Hepatocyte (in vitro differentiated cells): ENCODE measurements at regions not wholly inside any gene's neighbourhood (a gene's known extent, or its start where the extent isn't known, plus 50 kb on each side); places are given as distances from the start of the nearest gene placed in this dataset.
"Not testable (repeated sequence)": the region's sequence is repeated elsewhere in the genome, so short reads cannot be mapped to it uniquely, and the experiment has no call there.

ENCODE experiments used
- CTCF ChIP-seq: fragments of 200-600 bp; sonication (generic); IDR thresholded peaks from 2 replicates; pipeline ENCODE4 v1.5.1; 2016; ENCODE audit warnings: antibody characterized with exemption, mild to moderate bottlenecking; ENCODE audit not compliant: poor library complexity
- EZH2 ChIP-seq: fragments of 200-600 bp; sonication (generic); IDR thresholded peaks from 2 replicates; pipeline ENCODE4 v1.6.1; 2016; ENCODE audit warnings: antibody characterized with exemption, mild to moderate bottlenecking, borderline replicate concordance
- EZH2phosphoT487 ChIP-seq: fragments of 200-600 bp; sonication (generic); IDR thresholded peaks from one replicate; pipeline ENCODE4 v1.6.1; 2018; ENCODE audit warnings: antibody characterized with exemption, mild to moderate bottlenecking, low read depth, moderate library complexity; ENCODE audit not compliant: unreplicated experiment, severe bottlenecking

GRCh38 chr16:33990488-33990887 lies 531.1 kb downstream of the TP53TG3F start:
- TF ChIP-seq EZH2, CTCF, EZH2phosphoT487: not testable (repeated sequence)
